ENCODE measurements at regions not wholly inside any gene's neighbourhood (a gene's known extent, or its start where the extent isn't known, plus 50 kb on each side); places are given as distances from the start of the nearest gene placed in this dataset.
A peak's percentile ranks its signal among the peaks of the same experiment; 100 is the strongest.
"Not testable (repeated sequence)": the region's sequence is repeated elsewhere in the genome, so short reads cannot be mapped to it uniquely, and the experiment has no call there.

- not testable (repeated sequence) for H3K27me3 ChIP-seq (replicated peaks; ENCODE audit: control insufficient read depth, insufficient read depth, low read length); H3K36me3 ChIP-seq (ENCODE audit: control insufficient read depth, insufficient read depth, low read length); DNase-seq (ENCODE audit: extremely low read depth, insufficient read length); H3K4me3 ChIP-seq (replicated peaks; ENCODE audit: low read depth, low read length)
These were observed 83.4 kb upstream of the RAP2C start for GRCh38 chrX:132302687-132303086.

- H3K4me3 ChIP-seq (replicated peaks; ENCODE audit: low read depth, low read length), result no peak overlapping the region
- no peaks in the 10 kb centered on the region for H3K36me3 ChIP-seq (ENCODE audit: control insufficient read depth, insufficient read depth, low read length)
- no peak for DNase-seq (ENCODE audit: extremely low read depth, insufficient read length)
- TF ChIP-seq, protein P1, sequence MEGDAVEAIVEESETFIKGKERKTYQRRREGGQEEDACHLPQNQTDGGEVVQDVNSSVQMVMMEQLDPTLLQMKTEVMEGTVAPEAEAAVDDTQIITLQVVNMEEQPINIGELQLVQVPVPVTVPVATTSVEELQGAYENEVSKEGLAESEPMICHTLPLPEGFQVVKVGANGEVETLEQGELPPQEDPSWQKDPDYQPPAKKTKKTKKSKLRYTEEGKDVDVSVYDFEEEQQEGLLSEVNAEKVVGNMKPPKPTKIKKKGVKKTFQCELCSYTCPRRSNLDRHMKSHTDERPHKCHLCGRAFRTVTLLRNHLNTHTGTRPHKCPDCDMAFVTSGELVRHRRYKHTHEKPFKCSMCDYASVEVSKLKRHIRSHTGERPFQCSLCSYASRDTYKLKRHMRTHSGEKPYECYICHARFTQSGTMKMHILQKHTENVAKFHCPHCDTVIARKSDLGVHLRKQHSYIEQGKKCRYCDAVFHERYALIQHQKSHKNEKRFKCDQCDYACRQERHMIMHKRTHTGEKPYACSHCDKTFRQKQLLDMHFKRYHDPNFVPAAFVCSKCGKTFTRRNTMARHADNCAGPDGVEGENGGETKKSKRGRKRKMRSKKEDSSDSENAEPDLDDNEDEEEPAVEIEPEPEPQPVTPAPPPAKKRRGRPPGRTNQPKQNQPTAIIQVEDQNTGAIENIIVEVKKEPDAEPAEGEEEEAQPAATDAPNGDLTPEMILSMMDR (IDR thresholded peaks at IDR 0.05; ENCODE audit: insufficient read depth, low read length, poor library complexity, severe bottlenecking), result no peak
- H3K27me3 ChIP-seq (replicated peaks; ENCODE audit: control insufficient read depth, insufficient read depth, low read length), result no peaks in the 10 kb centered on the region
These were observed 75.7 kb upstream of the RAP2C start for GRCh38 chrX:132294776-132295495.

- no peak overlapping the region for H3K4me3 ChIP-seq (replicated peaks; ENCODE audit: low read depth, low read length)
- DNase-seq (ENCODE audit: extremely low read depth, insufficient read length), result no peak
- no peaks in the 10 kb centered on the region for H3K36me3 ChIP-seq (ENCODE audit: control insufficient read depth, insufficient read depth, low read length)
- H3K27me3 ChIP-seq (replicated peaks; ENCODE audit: control insufficient read depth, insufficient read depth, low read length), result no peaks in the 10 kb centered on the region
- TF ChIP-seq, protein P1 (IDR thresholded peaks at IDR 0.05; ENCODE audit: insufficient read depth, low read length, poor library complexity, severe bottlenecking), result no peak
These were observed 74.9 kb upstream of the RAP2C start for GRCh38 chrX:132294192-132294591.

GRCh38 chrX:132292793-132293192 lies 73.5 kb upstream of the RAP2C start:
- no peak overlapping the region for H3K4me3 ChIP-seq (replicated peaks; ENCODE audit: low read depth, low read length)
- no peaks in the 10 kb centered on the region for H3K36me3 ChIP-seq (ENCODE audit: control insufficient read depth, insufficient read depth, low read length)
- TF ChIP-seq, protein P1 (IDR thresholded peaks at IDR 0.05; ENCODE audit: insufficient read depth, low read length, poor library complexity, severe bottlenecking), result peak; percentile 58
- peak; percentile 1 for DNase-seq (ENCODE audit: extremely low read depth, insufficient read length)
- no peaks in the 10 kb centered on the region for H3K27me3 ChIP-seq (replicated peaks; ENCODE audit: control insufficient read depth, insufficient read depth, low read length)

DNA sequence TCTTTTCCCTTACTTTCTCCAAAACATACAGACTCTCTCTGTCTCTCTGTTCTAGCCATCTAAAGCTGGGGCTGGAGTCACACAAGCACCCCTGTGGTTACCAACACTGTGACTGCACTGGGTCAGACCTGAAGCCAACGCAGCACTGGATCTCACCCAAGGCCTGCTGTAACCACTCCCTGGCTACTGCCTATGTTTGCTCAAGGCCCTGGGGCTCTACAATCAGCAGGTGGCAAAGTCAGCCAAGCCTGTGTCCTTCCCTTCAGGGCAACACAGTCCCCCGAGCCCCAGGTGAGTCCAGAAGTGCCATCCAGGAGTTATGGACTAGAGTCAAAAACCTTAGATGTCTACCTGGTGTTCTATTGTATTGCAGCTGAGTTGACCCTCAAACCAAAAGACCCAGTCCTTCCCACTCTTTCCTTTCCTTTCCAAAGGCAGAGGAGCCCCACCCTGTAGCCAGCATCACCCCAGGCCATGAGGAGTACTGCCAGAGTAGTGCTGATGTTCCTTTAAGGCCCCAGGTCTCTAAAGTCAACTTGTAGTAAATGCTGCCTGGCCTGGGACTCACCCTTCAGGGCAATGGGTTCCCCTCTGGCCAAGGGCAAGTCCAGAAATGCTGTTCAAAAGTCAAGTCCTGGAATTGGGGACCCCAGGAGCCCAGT lies 58.8 kb upstream of the RAP2C start:
- DNase-seq (ENCODE audit: extremely low read depth, insufficient read length), result no peak
- no peaks in the 10 kb centered on the region for H3K36me3 ChIP-seq (ENCODE audit: control insufficient read depth, insufficient read depth, low read length)
- TF ChIP-seq, protein P1 (IDR thresholded peaks at IDR 0.05; ENCODE audit: insufficient read depth, low read length, poor library complexity, severe bottlenecking), result no peak
- H3K4me3 ChIP-seq (replicated peaks; ENCODE audit: low read depth, low read length), result no peak overlapping the region
- no peaks in the 10 kb centered on the region for H3K27me3 ChIP-seq (replicated peaks; ENCODE audit: control insufficient read depth, insufficient read depth, low read length)

DNA sequence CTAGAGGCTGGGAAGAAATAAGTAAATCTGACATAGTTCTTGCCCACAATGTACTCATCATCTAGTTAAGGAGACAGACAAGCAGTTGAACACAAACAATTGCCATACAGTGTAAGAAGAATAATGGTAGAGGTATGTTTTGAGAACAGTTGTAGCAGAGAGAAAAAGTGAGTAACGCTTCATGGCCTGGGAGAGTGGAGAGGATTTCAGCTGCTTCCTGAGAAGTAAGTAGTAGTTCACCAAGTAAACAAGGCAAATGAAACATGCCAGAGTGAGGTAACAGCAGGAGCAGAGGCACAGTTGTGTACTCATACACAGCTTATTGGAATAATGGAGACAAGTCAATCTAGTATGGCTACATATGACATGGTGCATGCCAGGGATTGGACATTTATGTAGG lies 53.6 kb upstream of the RAP2C start:
- TF ChIP-seq, protein P1 (IDR thresholded peaks at IDR 0.05; ENCODE audit: insufficient read depth, low read length, poor library complexity, severe bottlenecking), result no peak
- DNase-seq (ENCODE audit: extremely low read depth, insufficient read length), result no peak
- Histone ChIP-seq H3K4me3 (replicated peaks; ENCODE audit: low read depth, low read length) (no peak overlapping the region), H3K27me3 (replicated peaks; ENCODE audit: control insufficient read depth, insufficient read depth, low read length) (no peaks in the 10 kb centered on the region), H3K36me3 (ENCODE audit: control insufficient read depth, insufficient read depth, low read length) (no peaks in the 10 kb centered on the region)

Data from GM06990 (cell line).